Activated T-helper 1 cell treated with anti-CD3 and anti-CD28 coated beads, Interleukin-12 subunit alpha, Interleukin-12 subunit beta, Interleukin-2, Interleukin-4 antibody, amounts not matched to agents 30 ng/mL and 10 ng/mL and 1 ng/mL, durations not matched to agents 14 hours and 24 hours and 36 hours (primary cell): ENCODE measurements at regions not wholly inside any gene's neighbourhood (a gene's known extent, or its start where the extent isn't known, plus 50 kb on each side); places are given as distances from the start of the nearest gene placed in this dataset.
"Not testable (repeated sequence)": the region's sequence is repeated elsewhere in the genome, so short reads cannot be mapped to it uniquely, and the experiment has no call there.

ENCODE experiments used
- DNase-seq: peaks from one replicate; pipeline ENCODE4 v3.0.0; 2021; ENCODE audit warnings: low spot score
- H3K27ac Mint-ChIP-seq: one replicate; pipeline ENCODE4 v1.8.0; 2021; ENCODE audit warnings: mild to moderate bottlenecking, mixed read lengths
- H3K27me3 Mint-ChIP-seq: one replicate; pipeline ENCODE4 v1.8.0; 2022; ENCODE audit warnings: mild to moderate bottlenecking, moderate library complexity, mixed read lengths; ENCODE audit not compliant: insufficient read depth
- H3K36me3 Mint-ChIP-seq: one replicate; pipeline ENCODE4 v1.8.0; 2021; ENCODE audit warnings: low read depth, mixed read lengths
- H3K4me1 Mint-ChIP-seq: one replicate; pipeline ENCODE4 v1.8.0; 2021; ENCODE audit warnings: low read depth, mixed read lengths
- H3K4me3 Mint-ChIP-seq: one replicate; pipeline ENCODE4 v1.8.0; 2021; ENCODE audit warnings: mild to moderate bottlenecking, moderate library complexity, mixed read lengths
- H3K9me3 Mint-ChIP-seq: one replicate; pipeline ENCODE4 v1.8.0; 2021; ENCODE audit warnings: mixed read lengths
- intact Hi-C: fragments of 100-400 bp; cut with micrococcal nuclease; formaldehyde crosslinking; loops from one replicate; pipeline ENCODE4 v1.15.1; 2024

- intact Hi-C loops, DNase-seq, H3K36me3 Mint-ChIP-seq, H3K27ac Mint-ChIP-seq, H3K9me3 Mint-ChIP-seq, H3K4me3 Mint-ChIP-seq, H3K4me1 Mint-ChIP-seq: not testable (repeated sequence)
- peaks cover 13% of the 10 kb centered on the region for H3K27me3 Mint-ChIP-seq
These were observed 128.4 kb downstream of the IGLL1 start for GRCh38 chr22:23451452-23452230.

GRCh38 chr22:23450821-23451220 lies 129.3 kb downstream of the IGLL1 start:
- H3K4me3 Mint-ChIP-seq, intact Hi-C loops, H3K4me1 Mint-ChIP-seq, H3K9me3 Mint-ChIP-seq, H3K27ac Mint-ChIP-seq, H3K36me3 Mint-ChIP-seq, DNase-seq, H3K27me3 Mint-ChIP-seq: not testable (repeated sequence)

- H3K27me3 Mint-ChIP-seq, result peaks cover 9% of the 10 kb centered on the region
- DNase-seq, result no peak
- no peak overlapping the region for H3K4me3 Mint-ChIP-seq
- no peaks in the 10 kb centered on the region for H3K4me1 Mint-ChIP-seq
- H3K9me3 Mint-ChIP-seq, result peaks cover 10% of the 10 kb centered on the region
- H3K36me3 Mint-ChIP-seq, result peaks cover 3% of the 10 kb centered on the region
- H3K27ac Mint-ChIP-seq, result no peak overlapping the region
- intact Hi-C loops, result no loop called here
These were observed 129.7 kb downstream of the IGLL1 start for GRCh38 chr22:23450434-23450795.

- H3K9me3 Mint-ChIP-seq, H3K27ac Mint-ChIP-seq, H3K4me1 Mint-ChIP-seq, DNase-seq, H3K36me3 Mint-ChIP-seq, intact Hi-C loops, H3K27me3 Mint-ChIP-seq, H3K4me3 Mint-ChIP-seq: not testable (repeated sequence)
These were observed 130.2 kb downstream of the IGLL1 start for GRCh38 chr22:23449748-23450433.

- H3K9me3 Mint-ChIP-seq, H3K36me3 Mint-ChIP-seq, H3K4me3 Mint-ChIP-seq, H3K27me3 Mint-ChIP-seq, intact Hi-C loops, DNase-seq, H3K27ac Mint-ChIP-seq, H3K4me1 Mint-ChIP-seq: not testable (repeated sequence)
These were observed 131.4 kb downstream of the IGLL1 start for GRCh38 chr22:23448499-23449288.

- peak overlapping the region; percentile 52 for H3K27ac Mint-ChIP-seq
- no peak for DNase-seq
- intact Hi-C loops, result no loop called here
These were observed 133.2 kb downstream of the IGLL1 start for GRCh38 chr22:23446796-23447350.

GRCh38 chr22:23446194-23446593 lies 133.9 kb downstream of the IGLL1 start:
- H3K27ac Mint-ChIP-seq, H3K36me3 Mint-ChIP-seq, H3K4me3 Mint-ChIP-seq, intact Hi-C loops, H3K9me3 Mint-ChIP-seq, DNase-seq, H3K4me1 Mint-ChIP-seq, H3K27me3 Mint-ChIP-seq: not testable (repeated sequence)

More at GRCh38 chr22:23446796-23447350, 133.2 kb downstream of the IGLL1 start:
- Mint-ChIP-seq H3K4me3 (no peak overlapping the region), H3K4me1 (no peaks in the 10 kb centered on the region), H3K27me3 (peaks cover 6% of the 10 kb centered on the region), H3K9me3 (peaks cover 10% of the 10 kb centered on the region), H3K36me3 (peaks cover 3% of the 10 kb centered on the region)

- H3K4me3 Mint-ChIP-seq, H3K36me3 Mint-ChIP-seq, H3K9me3 Mint-ChIP-seq, H3K4me1 Mint-ChIP-seq, H3K27me3 Mint-ChIP-seq, DNase-seq, intact Hi-C loops, H3K27ac Mint-ChIP-seq: not testable (repeated sequence)
These were observed 136.2 kb downstream of the IGLL1 start for GRCh38 chr22:23443905-23444304.

- H3K4me3 Mint-ChIP-seq, H3K9me3 Mint-ChIP-seq, H3K36me3 Mint-ChIP-seq: not testable (repeated sequence)
These were observed 140.5 kb downstream of the IGLL1 start for GRCh38 chr22:23439581-23439980.

GRCh38 chr22:23438216-23438615 lies 141.9 kb downstream of the IGLL1 start:
- intact Hi-C loops, result no loop called here
- peaks cover 7% of the 10 kb centered on the region for H3K27me3 Mint-ChIP-seq
- no peaks in the 10 kb centered on the region for H3K9me3 Mint-ChIP-seq
- DNase-seq, result no peak
- no peak overlapping the region for H3K27ac Mint-ChIP-seq
- no peak overlapping the region for H3K4me3 Mint-ChIP-seq
- H3K4me1 Mint-ChIP-seq, result no peaks in the 10 kb centered on the region
- no peaks in the 10 kb centered on the region for H3K36me3 Mint-ChIP-seq

More at GRCh38 chr22:23439581-23439980, 140.5 kb downstream of the IGLL1 start:
- intact Hi-C loops, H3K4me1 Mint-ChIP-seq, H3K27ac Mint-ChIP-seq, H3K27me3 Mint-ChIP-seq, DNase-seq: not testable (repeated sequence)

GRCh38 chr22:23437779-23438178 lies 142.3 kb downstream of the IGLL1 start:
- no peaks in the 10 kb centered on the region for H3K4me1 Mint-ChIP-seq
- peaks cover 7% of the 10 kb centered on the region for H3K27me3 Mint-ChIP-seq
- H3K36me3 Mint-ChIP-seq, result no peaks in the 10 kb centered on the region
- no peak overlapping the region for H3K27ac Mint-ChIP-seq
- intact Hi-C loops, result no loop called here
- no peak for DNase-seq
- H3K9me3 Mint-ChIP-seq, result no peaks in the 10 kb centered on the region
- H3K4me3 Mint-ChIP-seq, result no peak overlapping the region

- H3K36me3 Mint-ChIP-seq, H3K27me3 Mint-ChIP-seq, H3K4me1 Mint-ChIP-seq, H3K27ac Mint-ChIP-seq, intact Hi-C loops, DNase-seq, H3K4me3 Mint-ChIP-seq, H3K9me3 Mint-ChIP-seq: not testable (repeated sequence)
These were observed 143.0 kb downstream of the IGLL1 start for GRCh38 chr22:23437107-23437395.
